Astrocyte (in vitro differentiated cells and primary cell): ENCODE measurements at regions not wholly inside any gene's neighbourhood (a gene's known extent, or its start where the extent isn't known, plus 50 kb on each side); places are given as distances from the start of the nearest gene placed in this dataset.

ENCODE experiments used
- DNase-seq: peaks from one replicate; pipeline ENCODE4 v3.0.0-alpha.2; 2010; ENCODE audit warnings: low read depth
- FAIRE-seq: peaks from 2 replicates; lab custom pipeline; 2011; peaks lifted over from hg19 to GRCh38; lab: Jason Lieb, UNC
- H2AFZ ChIP-seq: 2 replicates; pipeline ENCODE4 v1.6.0; 2012; ENCODE audit warnings: low read depth, low read length, inconsistent platforms
- H3K27ac ChIP-seq: 2 replicates; pipeline ENCODE4 v1.5.1; 2011; ENCODE audit warnings: low read depth, low read length, inconsistent platforms
- H3K27me3 ChIP-seq: 2 replicates; pipeline ENCODE4 v1.6.0; 2011; ENCODE audit warnings: low read length, inconsistent platforms; ENCODE audit not compliant: insufficient read depth
- H3K36me3 ChIP-seq: 2 replicates; pipeline ENCODE4 v1.5.1; 2011; ENCODE audit warnings: low read length, inconsistent platforms; ENCODE audit not compliant: insufficient read depth
- H3K4me1 ChIP-seq: 2 replicates; pipeline ENCODE4 v1.5.1; 2011; ENCODE audit warnings: low read length, inconsistent platforms; ENCODE audit not compliant: insufficient read depth
- H3K4me2 ChIP-seq: 2 replicates; pipeline ENCODE4 v1.6.0; 2012; ENCODE audit warnings: low read length, inconsistent platforms
- H3K4me3 ChIP-seq: 2 replicates; pipeline ENCODE4 v1.5.1; 2011; ENCODE audit warnings: low read depth, mild to moderate bottlenecking, low read length, inconsistent platforms; ENCODE audit not compliant: insufficient read depth
- H3K79me2 ChIP-seq: 2 replicates; pipeline ENCODE4 v1.6.0; 2012; ENCODE audit warnings: mild to moderate bottlenecking, low read length, inconsistent platforms; ENCODE audit not compliant: insufficient read depth
- H3K9ac ChIP-seq: 2 replicates; pipeline ENCODE4 v1.6.0; 2012; ENCODE audit warnings: mild to moderate bottlenecking, low read length, inconsistent platforms
- H3K9me3 ChIP-seq: 2 replicates; pipeline ENCODE4 v1.5.1; 2012; ENCODE audit warnings: low read depth, mild to moderate bottlenecking, low read length, inconsistent platforms; ENCODE audit not compliant: insufficient read depth
- H4K20me1 ChIP-seq: 2 replicates; pipeline ENCODE4 v1.6.0; 2012; ENCODE audit warnings: low read length, inconsistent platforms; ENCODE audit not compliant: insufficient read depth
- H3K27ac Mint-ChIP-seq: one replicate; pipeline ENCODE4 v1.8.0; 2021; ENCODE audit warnings: mild to moderate bottlenecking, mixed read lengths; ENCODE audit not compliant: unreplicated experiment
- H3K27me3 Mint-ChIP-seq: one replicate; pipeline ENCODE4 v1.8.0; 2021; ENCODE audit warnings: low read depth, mixed read lengths; ENCODE audit not compliant: unreplicated experiment
- H3K36me3 Mint-ChIP-seq: one replicate; pipeline ENCODE4 v1.8.0; 2021; ENCODE audit warnings: low read depth, mixed read lengths; ENCODE audit not compliant: unreplicated experiment
- H3K4me1 Mint-ChIP-seq: one replicate; pipeline ENCODE4 v1.8.0; 2021; ENCODE audit warnings: low read depth, mixed read lengths; ENCODE audit not compliant: unreplicated experiment
- H3K4me3 Mint-ChIP-seq: one replicate; pipeline ENCODE4 v1.8.0; 2021; ENCODE audit warnings: mild to moderate bottlenecking, moderate library complexity, mixed read lengths; ENCODE audit not compliant: unreplicated experiment
- H3K9me3 Mint-ChIP-seq: one replicate; pipeline ENCODE4 v1.8.0; 2021; ENCODE audit warnings: mild to moderate bottlenecking, mixed read lengths; ENCODE audit not compliant: unreplicated experiment
- CTCF ChIP-seq: IDR thresholded peaks from 2 replicates; pipeline ENCODE4 v1.5.1; 2011; ENCODE audit warnings: low read depth, mild to moderate bottlenecking, inconsistent platforms, low read length, moderate library complexity; ENCODE audit not compliant: insufficient read depth
- EZH2 ChIP-seq: IDR thresholded peaks from 2 replicates; pipeline ENCODE4 v1.6.1; 2012; ENCODE audit warnings: mild to moderate bottlenecking, low read length, inconsistent platforms; ENCODE audit not compliant: insufficient read depth

GRCh38 chr13:53683146-53683545 is 654.5 kb downstream of the OLFM4 start:
- no peak overlapping the region for H3K4me3 Mint-ChIP-seq
- H3K27ac Mint-ChIP-seq = no peak overlapping the region
- Histone ChIP-seq H3K27ac (no peak overlapping the region), H3K79me2 (no peaks in the 10 kb centered on the region), H3K36me3 (no peaks in the 10 kb centered on the region), H3K27me3 (no peaks in the 10 kb centered on the region), H3K4me1 (no peaks in the 10 kb centered on the region), H3K9me3 (no peaks in the 10 kb centered on the region), H3K4me3 (no peak overlapping the region), H3K9ac (no peak overlapping the region), H3K4me2 (no peak overlapping the region), H2AFZ (no peak overlapping the region), H4K20me1 (no peaks in the 10 kb centered on the region)
- no peaks in the 10 kb centered on the region for H3K27me3 Mint-ChIP-seq
- no peak for TF ChIP-seq EZH2
- no peak for TF ChIP-seq CTCF
- no peaks in the 10 kb centered on the region for H3K4me1 Mint-ChIP-seq
- no peaks in the 10 kb centered on the region for H3K36me3 Mint-ChIP-seq
- H3K9me3 Mint-ChIP-seq = no peaks in the 10 kb centered on the region
- DNase-seq (no peak), FAIRE-seq (no peak)

GRCh38 chr13:53683608-53684007 is 655.0 kb downstream of the OLFM4 start:
- H3K9me3 ChIP-seq = no peaks in the 10 kb centered on the region
- no peak overlapping the region for H3K4me3 ChIP-seq
- H3K27ac ChIP-seq = no peak overlapping the region
- DNase-seq (no peak), FAIRE-seq (no peak)
- H3K4me1 ChIP-seq = no peaks in the 10 kb centered on the region
- TF ChIP-seq CTCF (no peak), EZH2 (no peak)
- H3K27me3 ChIP-seq = no peaks in the 10 kb centered on the region
- H3K36me3 ChIP-seq = no peaks in the 10 kb centered on the region
- Mint-ChIP-seq H3K9me3 (no peaks in the 10 kb centered on the region), H3K4me3 (no peak overlapping the region), H3K27ac (no peak overlapping the region), H3K36me3 (no peaks in the 10 kb centered on the region), H3K27me3 (no peaks in the 10 kb centered on the region), H3K4me1 (no peaks in the 10 kb centered on the region)
- H3K4me2 ChIP-seq = no peak overlapping the region
- no peaks in the 10 kb centered on the region for H4K20me1 ChIP-seq
- H3K9ac ChIP-seq = no peak overlapping the region
- H3K79me2 ChIP-seq = no peaks in the 10 kb centered on the region
- H2AFZ ChIP-seq = no peak overlapping the region

GRCh38 chr13:53691417-53691816 is 662.8 kb downstream of the OLFM4 start:
- Histone ChIP-seq H3K4me1 (no peaks in the 10 kb centered on the region), H3K4me3 (no peak overlapping the region), H2AFZ (no peak overlapping the region), H3K27ac (no peak overlapping the region), H3K9me3 (no peaks in the 10 kb centered on the region), H3K4me2 (no peak overlapping the region), H3K9ac (no peak overlapping the region), H3K79me2 (no peaks in the 10 kb centered on the region), H3K27me3 (no peaks in the 10 kb centered on the region), H4K20me1 (no peaks in the 10 kb centered on the region), H3K36me3 (no peaks in the 10 kb centered on the region)
- Mint-ChIP-seq H3K27ac (no peak overlapping the region), H3K9me3 (peaks cover 2% of the 10 kb centered on the region), H3K4me3 (no peak overlapping the region), H3K36me3 (no peaks in the 10 kb centered on the region), H3K4me1 (no peaks in the 10 kb centered on the region), H3K27me3 (no peaks in the 10 kb centered on the region)
- DNase-seq (no peak), FAIRE-seq (no peak)
- TF ChIP-seq CTCF (no peak), EZH2 (no peak)
